ENCODE measurements at regions not wholly inside any gene's neighbourhood (a gene's known extent, or its start where the extent isn't known, plus 50 kb on each side); places are given as distances from the start of the nearest gene placed in this dataset.

DNA sequence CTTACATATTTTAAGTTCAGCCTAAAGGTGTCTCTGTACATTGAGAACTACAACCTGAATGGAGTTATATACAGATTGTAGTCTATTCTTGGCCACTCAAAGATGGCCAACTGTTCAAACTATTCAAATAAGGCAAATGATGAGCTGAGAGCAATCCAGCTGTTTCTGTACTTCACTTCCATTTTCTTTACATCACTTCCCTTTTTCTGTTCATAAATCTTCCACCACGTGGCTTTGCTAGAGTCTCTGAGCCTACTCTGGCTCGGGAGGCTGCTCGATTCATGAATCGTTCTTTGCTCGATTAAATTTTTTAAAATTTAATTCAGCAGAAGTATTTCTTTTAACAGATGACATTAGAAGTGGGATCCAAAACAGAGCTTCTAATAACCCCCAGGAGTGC, 879.7 kb downstream of the GALC start:
- Histone ChIP-seq H3F3A (ENCODE audit: insufficient read depth, low read length, poor library complexity, severe bottlenecking) (no peaks in the 10 kb centered on the region), H3K79me2 (replicated peaks; ENCODE audit: insufficient read depth, low read length) (no peaks in the 10 kb centered on the region), H3K27me3 (ENCODE audit: insufficient read depth, low read depth, low read length) (no peaks in the 10 kb centered on the region), H3K9ac (ENCODE audit: low read length) (no peak overlapping the region), H3K4me2 (ENCODE audit: low read length) (no peak overlapping the region), H3K27ac (ENCODE audit: low read length) (no peak overlapping the region), H2AFZ (ENCODE audit: low read depth, low read length) (no peak overlapping the region), H4K20me1 (ENCODE audit: insufficient read depth) (no peaks in the 10 kb centered on the region), H3K36me3 (ENCODE audit: insufficient read depth, low read length) (no peaks in the 10 kb centered on the region), H3K4me3 (ENCODE audit: low read length) (no peak overlapping the region), H3K9me3 (ENCODE audit: low read length) (no peaks in the 10 kb centered on the region), H3K9me2 (ENCODE audit: insufficient read depth, low read length) (no peaks in the 10 kb centered on the region)
- TF ChIP-seq EZH2 (IDR thresholded peaks at IDR 0.05; ENCODE audit: borderline replicate concordance, insufficient read depth, low read length, poor library complexity, severe bottlenecking) = no peak
- TF ChIP-seq RAD21 (conservative IDR thresholded peaks at IDR 0.05) = no peak
- TF ChIP-seq, protein P1, sequence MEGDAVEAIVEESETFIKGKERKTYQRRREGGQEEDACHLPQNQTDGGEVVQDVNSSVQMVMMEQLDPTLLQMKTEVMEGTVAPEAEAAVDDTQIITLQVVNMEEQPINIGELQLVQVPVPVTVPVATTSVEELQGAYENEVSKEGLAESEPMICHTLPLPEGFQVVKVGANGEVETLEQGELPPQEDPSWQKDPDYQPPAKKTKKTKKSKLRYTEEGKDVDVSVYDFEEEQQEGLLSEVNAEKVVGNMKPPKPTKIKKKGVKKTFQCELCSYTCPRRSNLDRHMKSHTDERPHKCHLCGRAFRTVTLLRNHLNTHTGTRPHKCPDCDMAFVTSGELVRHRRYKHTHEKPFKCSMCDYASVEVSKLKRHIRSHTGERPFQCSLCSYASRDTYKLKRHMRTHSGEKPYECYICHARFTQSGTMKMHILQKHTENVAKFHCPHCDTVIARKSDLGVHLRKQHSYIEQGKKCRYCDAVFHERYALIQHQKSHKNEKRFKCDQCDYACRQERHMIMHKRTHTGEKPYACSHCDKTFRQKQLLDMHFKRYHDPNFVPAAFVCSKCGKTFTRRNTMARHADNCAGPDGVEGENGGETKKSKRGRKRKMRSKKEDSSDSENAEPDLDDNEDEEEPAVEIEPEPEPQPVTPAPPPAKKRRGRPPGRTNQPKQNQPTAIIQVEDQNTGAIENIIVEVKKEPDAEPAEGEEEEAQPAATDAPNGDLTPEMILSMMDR (IDR thresholded peaks at IDR 0.05; ENCODE audit: poor library complexity, severe bottlenecking) = no peak
- TF ChIP-seq POLR2AphosphoS5 (IDR thresholded peaks at IDR 0.05) = no peak
- TF ChIP-seq, protein P2, sequence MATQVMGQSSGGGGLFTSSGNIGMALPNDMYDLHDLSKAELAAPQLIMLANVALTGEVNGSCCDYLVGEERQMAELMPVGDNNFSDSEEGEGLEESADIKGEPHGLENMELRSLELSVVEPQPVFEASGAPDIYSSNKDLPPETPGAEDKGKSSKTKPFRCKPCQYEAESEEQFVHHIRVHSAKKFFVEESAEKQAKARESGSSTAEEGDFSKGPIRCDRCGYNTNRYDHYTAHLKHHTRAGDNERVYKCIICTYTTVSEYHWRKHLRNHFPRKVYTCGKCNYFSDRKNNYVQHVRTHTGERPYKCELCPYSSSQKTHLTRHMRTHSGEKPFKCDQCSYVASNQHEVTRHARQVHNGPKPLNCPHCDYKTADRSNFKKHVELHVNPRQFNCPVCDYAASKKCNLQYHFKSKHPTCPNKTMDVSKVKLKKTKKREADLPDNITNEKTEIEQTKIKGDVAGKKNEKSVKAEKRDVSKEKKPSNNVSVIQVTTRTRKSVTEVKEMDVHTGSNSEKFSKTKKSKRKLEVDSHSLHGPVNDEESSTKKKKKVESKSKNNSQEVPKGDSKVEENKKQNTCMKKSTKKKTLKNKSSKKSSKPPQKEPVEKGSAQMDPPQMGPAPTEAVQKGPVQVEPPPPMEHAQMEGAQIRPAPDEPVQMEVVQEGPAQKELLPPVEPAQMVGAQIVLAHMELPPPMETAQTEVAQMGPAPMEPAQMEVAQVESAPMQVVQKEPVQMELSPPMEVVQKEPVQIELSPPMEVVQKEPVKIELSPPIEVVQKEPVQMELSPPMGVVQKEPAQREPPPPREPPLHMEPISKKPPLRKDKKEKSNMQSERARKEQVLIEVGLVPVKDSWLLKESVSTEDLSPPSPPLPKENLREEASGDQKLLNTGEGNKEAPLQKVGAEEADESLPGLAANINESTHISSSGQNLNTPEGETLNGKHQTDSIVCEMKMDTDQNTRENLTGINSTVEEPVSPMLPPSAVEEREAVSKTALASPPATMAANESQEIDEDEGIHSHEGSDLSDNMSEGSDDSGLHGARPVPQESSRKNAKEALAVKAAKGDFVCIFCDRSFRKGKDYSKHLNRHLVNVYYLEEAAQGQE (IDR thresholded peaks at IDR 0.05; ENCODE audit: borderline replicate concordance) = no peak
- no peak for TF ChIP-seq SMC3 (conservative IDR thresholded peaks at IDR 0.05; ENCODE audit: poor library complexity)
- no peak for TF ChIP-seq TAF1 (IDR thresholded peaks at IDR 0.05; ENCODE audit: low read depth)
- no peak for TF ChIP-seq MXI1 (conservative IDR thresholded peaks at IDR 0.05; ENCODE audit: poor library complexity, severe bottlenecking)
- no peak for TF ChIP-seq EP300 (conservative IDR thresholded peaks at IDR 0.05; ENCODE audit: poor library complexity, severe bottlenecking)

DNA sequence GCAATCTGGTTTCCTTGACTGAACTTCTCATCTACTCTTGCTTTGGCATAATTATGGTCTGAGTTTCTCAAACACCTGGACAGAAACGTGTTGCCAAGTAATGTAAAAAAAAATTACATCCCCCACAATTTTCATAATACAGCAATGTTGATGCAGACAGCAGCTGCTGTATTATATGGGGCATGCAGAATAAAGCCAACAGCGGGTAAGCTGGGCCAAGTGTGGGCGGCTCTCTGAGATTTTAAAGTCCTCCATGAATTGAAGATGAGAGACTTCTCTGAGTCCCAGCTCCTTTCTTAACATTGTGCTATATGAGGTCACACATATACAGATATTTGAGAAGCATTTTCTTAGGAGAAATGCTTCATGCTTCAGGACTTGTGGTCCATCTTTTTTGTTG, 881.2 kb downstream of the GALC start:
- TF ChIP-seq, protein P1 (IDR thresholded peaks at IDR 0.05; ENCODE audit: poor library complexity, severe bottlenecking) = no peak
- TF ChIP-seq EP300 (conservative IDR thresholded peaks at IDR 0.05; ENCODE audit: poor library complexity, severe bottlenecking) (no peak), POLR2AphosphoS5 (IDR thresholded peaks at IDR 0.05) (no peak), TAF1 (IDR thresholded peaks at IDR 0.05; ENCODE audit: low read depth) (no peak), RAD21 (conservative IDR thresholded peaks at IDR 0.05) (no peak), MXI1 (conservative IDR thresholded peaks at IDR 0.05; ENCODE audit: poor library complexity, severe bottlenecking) (no peak)
- TF ChIP-seq, protein P2 (IDR thresholded peaks at IDR 0.05; ENCODE audit: borderline replicate concordance) = no peak
- H3K27ac ChIP-seq (ENCODE audit: low read length) = no peak overlapping the region
- no peaks in the 10 kb centered on the region for H3K9me3 ChIP-seq (ENCODE audit: low read length)
- H3K9me2 ChIP-seq (ENCODE audit: insufficient read depth, low read length) = no peaks in the 10 kb centered on the region
- H3K4me3 ChIP-seq (ENCODE audit: low read length) = no peak overlapping the region
- no peaks in the 10 kb centered on the region for H3F3A ChIP-seq (ENCODE audit: insufficient read depth, low read length, poor library complexity, severe bottlenecking)
- H4K20me1 ChIP-seq (ENCODE audit: insufficient read depth) = no peaks in the 10 kb centered on the region
- no peaks in the 10 kb centered on the region for H3K27me3 ChIP-seq (ENCODE audit: insufficient read depth, low read depth, low read length)
- no peak overlapping the region for H2AFZ ChIP-seq (ENCODE audit: low read depth, low read length)
- no peaks in the 10 kb centered on the region for H3K36me3 ChIP-seq (ENCODE audit: insufficient read depth, low read length)
- H3K79me2 ChIP-seq (replicated peaks; ENCODE audit: insufficient read depth, low read length) = no peaks in the 10 kb centered on the region
- H3K4me2 ChIP-seq (ENCODE audit: low read length) = no peak overlapping the region
- no peak overlapping the region for H3K9ac ChIP-seq (ENCODE audit: low read length)
